Spleen (tissue), 11 donors: ENCODE measurements at regions not wholly inside any gene's neighbourhood (a gene's known extent, or its start where the extent isn't known, plus 50 kb on each side); places are given as distances from the start of the nearest gene placed in this dataset.

ENCODE experiments used
- DNase-seq: peaks from one replicate; pipeline ENCODE4 v3.0.0-alpha.2; 2020
- H3K27ac ChIP-seq, 8 donors: fragments of 200-600 bp; sonication (generic) in 7 of 8; 1 replicate in 4 of 8; 2 replicates in 4 of 8; pipeline versions ENCODE4 v1.5.0 to v1.8.0; 2016 to 2021; ENCODE audit warnings: inconsistent platforms in 4 of 8, mild to moderate bottlenecking in 4 of 8, moderate library complexity in 1 of 8
- H3K27me3 ChIP-seq, 7 donors: fragments of 200-600 bp; sonication (generic) in 6 of 7; replicated peaks in 1 of 7; 1 replicate in 4 of 7; 2 replicates in 3 of 7; pipeline versions ENCODE4 v1.5.0 to v1.8.0; 2016 to 2021; ENCODE audit warnings: inconsistent platforms in 3 of 7, mild to moderate bottlenecking in 1 of 7
- H3K36me3 ChIP-seq, 6 donors: fragments of 200-600 bp; sonication (generic) in 5 of 6; 1 replicate in 4 of 6; 2 replicates in 2 of 6; pipeline versions ENCODE4 v1.5.0 to v1.8.0; 2016 to 2021; ENCODE audit warnings: inconsistent platforms in 2 of 6
- H3K4me1 ChIP-seq, 6 donors: fragments of 200-600 bp; sonication (generic) in 5 of 6; 1 replicate in 3 of 6; 2 replicates in 3 of 6; pipeline versions ENCODE4 v1.5.0 to v1.8.0; 2016 to 2021; ENCODE audit warnings: inconsistent platforms in 3 of 6
- H3K4me3 ChIP-seq, 8 donors: fragments of 200-600 bp; sonication (generic) in 7 of 8; 1 replicate in 4 of 8; 2 replicates in 4 of 8; pipeline versions ENCODE4 v1.5.0 to v1.8.0; 2016 to 2021; ENCODE audit warnings: inconsistent platforms in 4 of 8, mild to moderate bottlenecking in 4 of 8, moderate library complexity in 2 of 8
- H3K9me3 ChIP-seq, 8 donors: fragments of 200-600 bp; sonication (generic) in 7 of 8; 1 replicate in 4 of 8; 2 replicates in 4 of 8; pipeline versions ENCODE4 v1.5.0 to v1.8.0; 2016 to 2021; ENCODE audit warnings: inconsistent platforms in 4 of 8
- CTCF ChIP-seq, 11 experiments: fragments of 200-600 bp in 7 of 11; fragments of 450-650 bp in 4 of 11; sonication (generic) in 4 of 11; IDR thresholded peaks in 8 of 11; conservative IDR thresholded peaks in 3 of 11; 1 replicate in 7 of 11; 2 replicates in 4 of 11; pipeline versions ENCODE4 v1.4.0 to v1.8.0; 2016 to 2021; ENCODE audit warnings: antibody characterized with exemption in 11 of 11, inconsistent platforms in 4 of 11, mild to moderate bottlenecking in 1 of 11
- POLR2A ChIP-seq, 3 donors: fragments of 450-650 bp; IDR thresholded peaks; one replicate each; pipeline ENCODE4 v1.5.1; 2017; ENCODE audit warnings: antibody characterized with exemption in 3 of 3, mild to moderate bottlenecking in 1 of 3
- POLR2AphosphoS5 ChIP-seq, 3 donors: sonication (generic); formaldehyde crosslinking; IDR thresholded peaks; one replicate each; pipeline ENCODE4 v1.5.1; 2017; ENCODE audit warnings: antibody characterized with exemption in 3 of 3
- WGBS, 5 donors: extraction: QIAGEN DNeasy Blood & Tissue Kit in 3 of 5; methylation state at CpG; one replicate each; pipeline versions ENCODE4 v1.1.5 to v1.1.7; 2013 to 2018; 5-methylcytosine and 5-hydroxymethylcytosine counted together
- intact Hi-C: fragments of 100-400 bp; cut with DNase I; formaldehyde crosslinking; loops from one replicate; pipeline ENCODE4 v1.15.0; 2023; ENCODE audit warnings: low total_unique reads
- donor health status: healthy with polysubstance abuse.
- donor health status: DM: no; HTN: no; CAD: no; lungs with moderate emphysema.
- donor health status: DM: no; HTN: no; CAD: no.
- donor health status: Bipolar disorder and iron deficiency.
- donor health status: healthy.
- donor health status: DM: no; HTN: no; CAD: no.
- donor health status: DM: yes; HTN: yes; CAD: no.

GRCh38 chr11:106474274-106474673 lies 396.8 kb downstream of the AASDHPPT start:
- 75 to 86% (median 84%) methylated on average over 2 of the region's 2 CpGs for WGBS, 5 donors
- H3K36me3 ChIP-seq: no peaks in the 10 kb centered on the region
- TF ChIP-seq CTCF (IDR thresholded peaks at IDR 0.05 in 8 of 11, conservative IDR thresholded peaks at IDR 0.05 in 3 of 11) (no peak), POLR2A (IDR thresholded peaks at IDR 0.05) (no peak), POLR2AphosphoS5 (IDR thresholded peaks at IDR 0.05) (no peak)
- no peak overlapping the region for H3K27ac ChIP-seq
- intact Hi-C loops: no loop called here
- peaks cover 0 to 24% (median 0%) of the 10 kb centered on the region in 6 donors for H3K4me1 ChIP-seq
- H3K27me3 ChIP-seq: no peaks in the 10 kb centered on the region
- H3K9me3 ChIP-seq: peaks cover 0 to 15% (median 6%) of the 10 kb centered on the region in 8 donors
- no peak overlapping the region for H3K4me3 ChIP-seq
- no peak for DNase-seq

DNA sequence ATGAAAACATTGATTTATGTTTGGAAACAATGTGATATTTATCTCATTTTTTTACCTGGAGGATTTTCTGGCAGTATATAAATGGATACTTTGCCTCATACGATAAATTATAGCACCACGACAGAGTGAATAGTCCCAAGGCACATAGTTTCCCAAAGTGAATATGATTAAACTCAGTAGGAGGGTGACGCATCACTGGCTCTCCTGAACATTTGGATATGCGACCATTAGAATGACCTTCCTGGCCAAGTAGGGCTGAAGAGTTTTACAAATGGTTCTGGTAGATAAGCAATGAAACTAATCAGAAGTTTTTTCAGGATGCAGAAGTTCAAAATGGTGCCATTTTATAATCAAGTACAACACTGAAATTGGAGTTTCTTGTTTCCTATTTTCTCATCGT lies 397.7 kb downstream of the AASDHPPT start:
- no peak for TF ChIP-seq CTCF (IDR thresholded peaks at IDR 0.05 in 8 of 11, conservative IDR thresholded peaks at IDR 0.05 in 3 of 11)
- no peak for TF ChIP-seq POLR2A (IDR thresholded peaks at IDR 0.05)
- TF ChIP-seq POLR2AphosphoS5 (IDR thresholded peaks at IDR 0.05): no peak
- Histone ChIP-seq H3K36me3 (no peaks in the 10 kb centered on the region), H3K27me3 (no peaks in the 10 kb centered on the region), H3K27ac (no peak overlapping the region), H3K4me3 (no peak overlapping the region), H3K4me1 (peaks cover 0 to 24% (median 0%) of the 10 kb centered on the region in 6 donors), H3K9me3 (peaks cover 0 to 12% (median 6%) of the 10 kb centered on the region in 8 donors)
- 60 to 92% (median 76%) methylated on average over 5 of the region's 5 CpGs for WGBS, 5 donors
- DNase-seq: no peak
- intact Hi-C loops: no loop called here

- H3K27me3 ChIP-seq: no peaks in the 10 kb centered on the region
- TF ChIP-seq POLR2AphosphoS5 (IDR thresholded peaks at IDR 0.05) (no peak), POLR2A (IDR thresholded peaks at IDR 0.05) (no peak), CTCF (IDR thresholded peaks at IDR 0.05 in 8 of 11, conservative IDR thresholded peaks at IDR 0.05 in 3 of 11) (no peak)
- peaks cover 0 to 12% (median 6%) of the 10 kb centered on the region in 8 donors for H3K9me3 ChIP-seq
- 80 to 87% (median 85%) methylated on average over 1 of the region's 1 CpG for WGBS, 5 donors
- no peak overlapping the region for H3K4me3 ChIP-seq
- H3K27ac ChIP-seq: no peak overlapping the region
- no peaks in the 10 kb centered on the region for H3K4me1 ChIP-seq
- DNase-seq: no peak
- intact Hi-C loops: no loop called here
- H3K36me3 ChIP-seq: no peaks in the 10 kb centered on the region
Measured at GRCh38 chr11:106477776-106478175, 400.3 kb downstream of the AASDHPPT start.

- Histone ChIP-seq H3K9me3 (peaks cover 0 to 3% (median under 1%) of the 10 kb centered on the region in 8 donors), H3K4me1 (no peaks in the 10 kb centered on the region), H3K4me3 (no peak overlapping the region), H3K27me3 (no peaks in the 10 kb centered on the region), H3K27ac (no peak overlapping the region), H3K36me3 (no peaks in the 10 kb centered on the region)
- TF ChIP-seq POLR2A (IDR thresholded peaks at IDR 0.05) (no peak), CTCF (IDR thresholded peaks at IDR 0.05 in 8 of 11, conservative IDR thresholded peaks at IDR 0.05 in 3 of 11) (no peak), POLR2AphosphoS5 (IDR thresholded peaks at IDR 0.05) (no peak)
- WGBS, 5 donors: 65 to 82% (median 77%) methylated on average over 3 of the region's 3 CpGs
- DNase-seq: no peak
- intact Hi-C loops: no loop called here
Measured at GRCh38 chr11:106479646-106480045, 402.2 kb downstream of the AASDHPPT start.
